ENCODE measurements at regions not wholly inside any gene's neighbourhood (a gene's known extent, or its start where the extent isn't known, plus 50 kb on each side); places are given as distances from the start of the nearest gene placed in this dataset.

DNA sequence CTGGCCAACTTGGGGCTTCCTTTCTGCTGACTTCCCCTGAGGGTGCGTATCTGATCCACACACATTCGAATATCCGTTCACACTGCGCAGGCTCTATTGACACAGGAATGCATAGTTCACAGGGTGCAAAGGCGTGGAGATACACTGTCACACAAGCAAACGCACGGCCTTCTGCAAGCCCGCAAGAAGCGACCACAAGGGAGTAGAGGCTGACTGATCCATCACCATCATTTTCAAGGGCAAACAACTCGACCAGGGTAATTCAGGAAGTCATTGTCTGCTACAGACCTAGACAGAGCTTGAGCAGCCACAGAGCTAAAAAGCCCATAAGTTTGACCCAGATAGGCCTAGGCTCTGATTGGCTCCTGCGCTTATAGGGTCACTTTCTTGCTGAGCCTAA lies 392.3 kb downstream of the MN1 start:
- DNase-seq, result no peak

DNA sequence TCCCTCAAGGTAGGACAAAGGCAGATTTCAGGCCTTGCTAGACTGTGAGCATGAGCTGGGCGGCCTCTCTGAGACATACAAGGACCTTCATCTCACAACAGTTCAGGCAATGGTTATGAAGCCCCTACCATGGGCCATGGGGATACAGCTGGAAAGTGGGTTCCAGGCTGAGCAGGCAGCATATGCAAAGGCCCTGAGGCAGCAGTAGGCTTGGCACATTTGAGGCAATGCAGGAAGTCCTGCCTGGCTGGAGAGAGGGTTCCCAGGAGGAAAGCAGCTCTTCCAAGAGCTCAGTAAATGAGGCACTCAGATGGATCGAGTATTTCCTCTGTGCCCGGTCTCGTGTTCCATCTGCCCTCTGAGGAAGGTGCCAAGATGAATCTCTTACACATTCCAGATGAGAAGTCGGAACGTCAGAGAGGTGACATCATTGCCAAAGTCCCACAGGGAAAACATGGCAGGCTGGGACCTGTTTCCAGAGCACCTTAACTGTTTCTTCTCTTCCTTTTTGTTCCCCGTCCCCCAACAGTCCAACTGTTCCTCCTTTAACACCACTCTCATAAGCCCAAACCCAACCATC lies 388.6 kb downstream of the MN1 start:
- DNase-seq, result no peak

DNA sequence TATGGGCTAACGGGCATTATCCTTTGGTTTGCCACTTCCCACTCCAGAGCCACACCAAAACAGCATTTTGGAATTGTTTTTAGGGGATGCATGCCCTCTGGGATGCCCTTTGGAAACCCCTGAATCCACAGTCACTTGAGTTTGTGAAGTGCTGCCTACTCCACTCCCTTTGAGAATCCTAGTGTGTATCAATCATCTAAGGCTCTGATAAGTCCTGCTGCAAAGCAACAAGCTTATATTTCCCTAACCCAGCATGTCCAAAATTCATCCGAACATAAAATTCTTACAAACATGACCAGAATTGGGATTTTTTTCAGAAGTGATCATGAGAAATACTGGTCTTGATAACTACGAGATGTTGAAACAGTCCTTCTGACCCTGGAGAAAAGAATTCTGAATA lies 387.9 kb downstream of the MN1 start:
- no peak for DNase-seq

DNA sequence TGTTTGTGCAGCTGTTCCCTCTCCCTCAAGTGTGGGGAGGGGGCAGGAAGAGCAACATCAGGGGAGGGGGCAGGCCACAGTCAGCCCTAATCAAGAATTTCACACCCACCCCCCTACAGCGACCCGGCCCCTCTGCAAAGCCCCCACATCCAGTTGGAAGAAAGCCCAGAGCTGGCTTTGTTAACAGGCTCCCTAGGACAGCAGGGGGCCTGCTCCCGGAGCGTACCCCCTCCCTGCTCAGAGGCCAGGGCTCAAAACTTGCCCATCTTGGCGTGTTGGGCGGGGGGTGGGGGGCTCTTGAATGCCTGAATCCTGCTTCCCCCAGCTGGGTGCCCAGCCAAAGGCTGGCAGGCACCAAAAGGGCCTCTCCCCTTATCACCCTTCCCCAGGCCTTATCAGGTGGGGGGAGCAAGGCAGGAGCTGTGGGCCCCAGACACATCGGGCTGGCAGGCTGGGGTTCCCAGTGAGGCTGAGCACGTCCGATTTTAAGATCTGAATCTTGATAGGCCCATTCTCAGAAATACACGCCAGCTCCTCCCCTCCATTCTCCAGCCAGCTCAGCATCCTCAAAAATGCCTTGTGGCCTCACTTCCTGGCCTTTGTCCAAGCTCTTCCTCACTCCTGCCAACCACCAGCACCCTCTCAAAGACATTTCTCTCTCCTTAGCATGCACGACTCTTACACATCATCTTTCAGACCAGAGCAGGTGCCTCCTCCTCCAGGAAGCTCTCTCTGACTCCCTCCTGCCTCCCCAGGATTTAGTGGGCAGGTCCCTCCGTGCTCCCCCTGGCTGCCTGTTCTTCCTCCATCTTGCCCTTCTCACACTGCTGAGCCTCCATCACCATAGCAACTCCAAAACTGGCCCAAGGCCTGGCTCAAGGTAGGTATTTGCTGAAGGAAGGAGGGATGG lies 384.8 kb downstream of the MN1 start:
- no peak for DNase-seq

DNA sequence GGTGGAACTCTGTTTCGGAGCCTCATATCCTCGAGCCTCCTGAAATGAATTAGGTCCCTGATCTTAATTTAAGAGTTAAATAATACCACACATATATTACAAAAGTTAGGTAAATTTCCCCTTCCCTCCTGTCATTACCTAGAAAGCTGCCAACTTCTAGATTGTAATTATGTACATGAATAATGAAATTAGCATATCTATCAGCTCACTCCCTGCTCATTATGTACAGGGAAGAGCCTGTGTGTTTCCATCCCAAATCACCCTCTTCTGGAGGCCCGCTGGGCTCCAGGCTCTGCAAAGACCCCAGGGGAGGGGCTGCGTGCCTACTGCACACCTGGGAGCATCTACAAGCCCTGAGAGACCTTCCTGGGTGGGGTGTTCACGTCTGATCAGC lies 384.1 kb downstream of the MN1 start:
- no peak for DNase-seq

DNA sequence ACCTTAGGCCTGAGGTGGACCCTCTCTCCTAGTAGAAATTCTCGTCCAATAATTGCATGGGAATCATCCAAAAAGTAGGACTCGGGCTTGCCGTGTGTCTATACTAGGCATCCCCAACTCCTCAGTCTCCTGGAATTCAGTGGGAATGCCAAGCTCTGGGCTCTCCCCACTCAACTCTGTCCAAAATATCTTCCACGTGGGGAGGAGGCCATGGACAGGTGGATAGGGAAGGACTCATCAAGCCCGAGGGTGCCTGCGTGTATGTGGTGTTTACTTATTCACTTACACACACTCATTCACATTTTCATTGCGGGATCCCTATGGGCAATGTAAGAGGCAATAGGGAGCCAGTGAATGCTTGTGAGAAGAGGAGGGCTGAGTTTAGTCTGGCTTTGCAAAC lies 383.3 kb downstream of the MN1 start:
- DNase-seq, result no peak

DNA sequence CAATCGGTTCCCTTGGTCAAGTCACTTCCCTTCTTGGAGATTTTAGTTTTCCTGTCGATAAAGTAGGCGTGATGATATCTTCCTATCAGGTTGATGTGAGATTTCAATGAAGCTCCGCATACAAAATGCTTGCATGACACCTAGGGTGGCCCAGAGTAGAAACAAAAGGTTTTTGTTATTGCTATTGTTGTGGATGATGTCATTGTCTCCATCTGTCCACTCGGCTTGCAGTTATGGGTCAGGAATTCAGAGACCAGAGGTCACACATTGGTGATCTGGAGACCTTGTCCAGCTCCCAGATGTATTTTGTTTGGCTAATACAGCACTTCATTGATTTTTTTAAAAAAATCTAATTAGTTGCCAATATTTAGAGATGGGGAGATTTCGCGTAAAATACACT lies 382.1 kb downstream of the MN1 start:
- DNase-seq, result no peak

DNA sequence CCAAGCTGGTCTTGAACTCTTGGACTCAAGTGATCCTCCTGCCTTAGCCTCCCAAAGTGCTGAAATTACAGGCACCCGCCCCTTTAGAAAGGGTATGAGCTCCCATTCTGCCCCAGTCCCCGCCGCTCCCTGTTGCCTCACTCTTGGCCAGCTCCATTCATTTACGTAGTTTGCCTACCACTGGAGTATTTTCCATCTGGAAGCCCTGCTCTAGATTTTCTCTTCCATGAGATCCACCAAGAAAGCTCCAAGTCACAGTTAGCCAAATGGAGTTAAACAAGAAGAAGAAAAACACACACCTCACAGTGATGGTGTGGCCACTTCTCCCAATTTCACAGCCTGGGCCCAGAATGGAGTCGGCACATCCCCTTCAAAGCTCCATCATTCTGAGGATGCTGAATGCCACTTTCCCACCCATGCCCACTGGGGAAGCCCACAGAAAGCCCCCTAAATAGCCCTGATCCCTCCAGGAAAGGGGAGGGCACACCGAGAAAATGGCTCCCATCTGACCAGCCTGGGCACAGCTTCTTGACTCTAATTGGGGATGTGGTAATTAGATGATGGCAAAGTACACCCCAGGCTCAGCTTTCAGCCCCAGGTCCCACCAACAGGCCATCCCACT lies 381.2 kb downstream of the MN1 start:
- no peak for DNase-seq

DNA sequence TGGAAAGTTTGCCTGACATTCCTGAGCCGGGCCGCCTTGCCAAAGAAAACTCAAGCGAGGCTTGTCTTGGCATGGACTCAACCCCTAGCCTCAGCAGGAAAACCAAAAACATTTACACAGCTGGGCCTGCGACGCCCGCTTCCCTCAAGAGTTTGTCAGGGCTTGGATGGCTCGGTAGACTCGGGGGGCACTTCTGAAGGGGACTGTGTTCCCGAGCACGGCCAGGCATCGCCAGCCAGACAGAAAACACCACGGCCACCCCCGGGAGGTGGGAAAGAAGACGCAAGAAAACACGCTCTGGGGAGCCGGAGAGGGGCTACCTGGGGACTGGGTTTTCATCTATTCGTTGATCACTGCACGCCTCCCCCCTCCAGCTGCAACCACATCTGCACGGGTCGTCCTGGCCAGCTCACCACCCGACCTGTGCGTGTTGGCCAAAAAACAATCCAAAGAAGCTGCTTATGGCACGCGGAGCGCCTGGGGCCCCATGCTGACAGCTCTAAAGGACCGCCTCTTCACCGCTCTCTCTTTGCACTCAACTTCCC lies 380.7 kb downstream of the MN1 start:
- DNase-seq, result no peak

DNA sequence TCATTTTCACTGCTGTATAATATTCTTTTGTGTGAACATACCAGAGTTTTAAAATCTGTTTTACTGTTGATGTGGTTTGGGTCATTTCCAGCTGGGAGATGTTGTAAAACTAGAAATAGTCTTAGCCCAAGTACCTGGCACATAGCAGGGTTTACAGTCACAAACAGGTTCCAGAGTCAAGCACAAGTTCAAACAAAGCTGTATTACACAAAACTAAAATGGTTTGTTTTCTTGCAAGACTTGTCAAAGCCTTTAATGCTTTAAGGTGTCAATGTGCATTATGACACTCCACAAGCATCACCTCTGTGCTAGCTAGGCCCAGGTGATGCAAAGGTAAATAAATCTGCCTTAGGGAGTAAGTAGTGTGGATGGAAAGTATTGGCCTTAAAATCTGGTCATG lies 379.1 kb downstream of the MN1 start:
- DNase-seq, result no peak

DNA sequence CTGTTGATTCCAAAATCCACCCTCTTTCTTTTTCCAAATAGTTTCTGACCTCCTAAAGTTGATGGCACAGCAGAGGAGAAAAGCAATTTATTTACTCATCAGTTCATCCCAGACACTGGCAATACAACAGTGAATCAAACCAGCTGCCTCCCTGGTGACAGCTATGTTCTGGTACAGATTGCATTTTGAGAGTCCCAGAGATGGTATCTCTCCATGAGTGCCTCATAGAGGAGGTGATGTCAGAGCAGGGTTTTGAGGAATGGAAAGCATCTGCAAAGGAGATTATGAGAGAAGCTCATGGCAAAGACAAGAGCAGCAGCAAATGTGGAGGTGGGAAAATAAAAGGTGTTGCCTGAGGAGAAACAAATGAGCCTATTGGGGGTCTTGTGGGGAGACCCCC lies 377.2 kb downstream of the MN1 start:
- DNase-seq, result no peak

DNA sequence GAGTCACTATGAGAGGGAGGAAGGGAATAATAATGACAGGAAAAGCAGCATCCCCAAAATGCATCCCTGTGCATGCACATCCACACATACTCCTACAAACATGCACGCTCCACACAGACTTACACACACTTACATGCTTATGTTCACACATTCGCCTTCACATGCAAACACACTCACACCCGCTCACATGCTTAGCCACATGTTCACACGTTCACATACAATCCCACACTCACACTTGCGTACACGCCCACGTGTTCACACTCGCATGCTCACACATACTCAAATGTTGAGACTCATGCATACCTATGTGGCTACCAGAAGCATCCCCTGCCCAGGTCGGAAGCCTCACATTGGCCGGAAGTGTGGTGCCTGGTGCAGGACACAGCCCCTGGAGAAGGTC lies 372.1 kb downstream of the MN1 start:
- DNase-seq, result no peak

DNA sequence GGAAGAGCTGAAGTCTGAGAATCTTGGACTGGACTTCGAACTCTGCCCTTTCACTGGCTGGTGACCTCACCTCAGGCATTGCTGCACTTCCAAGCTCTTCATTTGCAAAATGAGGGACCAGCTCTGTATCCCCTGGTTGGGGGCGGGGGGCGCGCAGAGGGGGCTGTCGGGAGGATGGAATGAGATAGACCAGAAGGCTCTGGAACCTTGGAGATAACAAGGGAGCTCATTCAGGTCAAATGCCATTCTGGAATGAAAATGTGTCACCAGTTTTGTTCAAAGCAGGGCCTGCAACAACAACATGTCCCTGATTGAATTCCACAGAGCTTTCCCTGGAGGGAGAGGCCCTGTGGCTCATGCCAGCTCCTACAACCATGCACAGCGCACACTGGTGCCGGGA lies 370.5 kb downstream of the MN1 start:
- no peak for DNase-seq

DNA sequence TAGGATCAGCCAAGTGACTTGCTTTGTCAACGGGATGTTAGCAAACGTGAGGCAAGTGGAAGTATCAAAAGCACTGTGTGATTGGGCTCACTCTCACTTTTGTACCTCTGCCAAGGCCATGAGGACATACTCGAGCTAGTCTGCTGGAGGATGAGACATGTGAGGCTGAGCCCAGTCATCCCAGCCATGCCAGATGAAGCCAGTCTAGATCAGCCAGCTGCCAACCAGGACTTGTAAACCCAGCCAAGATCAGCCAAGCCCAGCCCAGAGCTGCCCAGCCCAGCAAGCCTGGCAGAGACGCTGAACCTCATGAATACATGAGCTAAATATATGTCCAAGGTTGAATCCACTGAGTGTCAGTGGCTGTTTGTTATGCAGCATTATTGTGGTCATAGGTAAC lies 369.7 kb downstream of the MN1 start:
- no peak for DNase-seq

DNA sequence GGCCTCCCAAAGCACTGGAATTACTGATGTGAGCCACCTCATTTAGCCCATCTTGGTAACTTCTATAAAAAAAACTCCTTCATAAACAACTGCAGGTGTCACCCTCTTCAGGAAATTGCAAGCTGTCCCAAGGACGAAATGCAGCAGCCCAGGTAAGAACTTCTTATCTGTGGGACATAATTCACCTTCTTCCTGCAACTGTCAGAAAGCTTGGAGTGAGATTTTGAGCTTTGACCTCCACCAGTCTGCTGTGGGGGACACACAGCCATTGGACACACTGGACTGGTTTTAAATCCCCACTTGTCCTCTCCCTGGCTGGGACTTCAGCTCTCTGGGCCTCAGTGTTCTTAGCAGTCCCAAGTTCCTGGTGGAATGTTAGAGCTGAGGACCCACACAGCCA lies 368.5 kb downstream of the MN1 start:
- DNase-seq, result no peak

DNA sequence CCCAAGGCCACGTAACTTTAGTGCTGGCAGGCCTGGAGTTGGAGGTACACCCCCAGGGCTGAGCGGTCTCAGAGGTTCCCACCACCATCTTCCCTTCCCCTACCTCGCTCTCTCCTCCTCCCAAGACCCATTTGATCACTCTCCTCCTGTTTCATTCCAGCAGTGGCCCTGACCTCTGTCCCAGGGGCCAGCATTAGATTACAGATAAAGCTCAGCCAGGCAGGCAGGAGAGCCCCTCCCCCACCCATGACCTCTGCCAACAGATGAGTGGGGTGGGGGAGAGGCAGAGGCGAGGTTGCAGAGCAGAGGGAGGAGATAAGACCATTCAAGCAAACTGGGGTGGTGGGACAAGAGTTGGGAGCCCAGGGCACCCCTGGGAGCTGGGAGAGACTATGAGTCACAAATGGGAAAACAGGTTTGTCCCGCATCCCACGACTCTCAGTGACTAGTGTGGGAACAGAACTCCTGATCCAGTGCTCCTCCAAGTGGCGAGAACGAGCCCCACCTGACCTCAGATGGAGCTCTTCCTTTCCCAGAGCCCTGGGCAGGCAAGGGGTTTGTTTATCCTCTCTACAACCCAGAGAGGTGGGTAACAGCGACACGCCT lies 367.9 kb downstream of the MN1 start:
- no peak for DNase-seq

DNA sequence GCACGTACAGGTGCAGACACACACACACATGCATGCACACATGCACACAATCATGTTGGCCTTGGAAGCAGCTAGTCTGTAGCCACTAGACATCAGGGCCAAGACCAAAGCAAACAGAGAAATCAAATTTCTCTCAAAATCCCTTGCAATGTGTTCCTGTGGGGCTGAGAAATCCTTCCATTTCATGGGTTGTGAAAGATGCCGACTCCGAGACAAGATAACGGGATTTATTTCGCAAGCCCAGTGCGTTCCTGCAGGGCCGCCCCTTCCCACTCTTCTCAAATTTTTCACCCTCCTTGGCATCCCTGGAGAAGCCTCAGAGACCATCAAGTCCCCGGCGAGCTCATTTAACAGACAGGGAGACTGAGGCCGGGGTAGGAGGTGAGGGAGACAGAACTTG lies 366.7 kb downstream of the MN1 start:
- DNase-seq, result no peak

DNA sequence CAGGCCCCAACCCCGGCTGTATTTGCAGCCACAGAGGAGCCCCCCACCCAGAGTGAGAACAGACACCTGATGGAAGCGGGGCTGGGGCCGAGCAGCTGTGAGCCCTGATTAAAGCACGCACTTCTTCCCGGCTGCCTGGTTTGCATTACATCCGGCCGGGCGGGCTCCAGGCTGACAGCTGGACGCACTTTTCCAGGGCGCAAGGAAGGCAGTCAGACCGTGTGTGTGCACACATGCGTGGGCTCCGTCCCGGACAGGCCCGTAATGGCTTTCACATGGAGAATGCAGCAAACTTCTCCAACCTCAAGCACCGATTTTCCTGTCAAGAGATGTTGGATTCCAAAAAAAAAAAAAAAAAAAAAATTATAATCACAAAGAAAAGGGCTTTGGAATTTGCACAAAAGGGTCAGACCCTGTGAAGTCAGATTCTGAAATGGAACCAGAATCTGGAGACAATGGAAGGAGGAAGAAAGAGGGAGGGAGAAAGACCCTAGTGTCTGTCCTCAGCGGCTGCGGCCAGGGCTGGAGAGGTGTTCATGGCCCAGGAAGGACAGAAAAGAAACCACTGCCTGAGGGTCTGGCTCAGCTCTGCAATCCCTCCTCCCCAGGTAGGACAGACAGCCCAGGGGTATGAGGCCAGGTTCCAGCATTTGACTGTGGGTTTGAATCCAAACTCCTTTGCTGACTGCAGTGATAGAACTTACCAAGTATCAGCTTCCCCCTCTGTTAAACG lies 365.5 kb downstream of the MN1 start:
- DNase-seq, result no peak

DNA sequence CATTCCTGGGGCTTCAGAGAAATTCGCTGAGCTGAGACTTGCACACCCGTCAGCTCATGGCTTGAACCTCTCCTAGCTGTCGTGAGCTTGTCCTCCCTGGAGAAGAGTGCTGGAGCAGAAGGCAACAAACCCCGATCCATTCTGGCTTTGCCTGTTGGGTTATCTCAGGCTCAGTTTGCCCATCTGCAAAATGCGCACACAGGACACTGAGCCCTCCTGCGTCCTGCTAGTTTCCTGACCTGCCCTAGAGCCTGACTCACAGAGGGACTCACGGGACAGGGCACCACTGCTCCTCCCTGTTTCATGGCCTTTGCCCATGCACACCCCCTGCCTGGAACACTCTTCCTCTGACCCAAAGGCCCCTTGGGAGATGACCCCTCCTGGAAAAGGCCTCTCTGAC lies 365.0 kb downstream of the MN1 start:
- DNase-seq, result no peak

DNA sequence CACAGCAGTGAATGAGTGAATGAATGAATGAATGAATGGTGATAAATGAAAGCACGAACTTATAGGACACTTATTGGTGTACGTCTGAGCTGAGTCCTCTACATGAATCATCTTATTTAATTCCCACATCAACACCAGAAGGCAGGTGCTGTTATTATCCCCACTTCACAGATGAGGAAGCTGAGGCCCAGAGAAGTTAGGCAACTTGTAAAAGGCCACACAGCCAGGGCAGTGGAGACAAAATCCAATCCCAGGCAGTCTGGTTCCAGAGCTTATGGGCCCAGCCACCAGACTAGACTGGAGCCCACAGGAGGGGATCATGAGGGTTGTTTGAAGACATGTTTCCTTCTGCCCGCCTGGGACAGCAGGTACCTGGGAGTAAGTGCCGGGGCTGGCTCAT lies 364.0 kb downstream of the MN1 start:
- no peak for DNase-seq

DNA sequence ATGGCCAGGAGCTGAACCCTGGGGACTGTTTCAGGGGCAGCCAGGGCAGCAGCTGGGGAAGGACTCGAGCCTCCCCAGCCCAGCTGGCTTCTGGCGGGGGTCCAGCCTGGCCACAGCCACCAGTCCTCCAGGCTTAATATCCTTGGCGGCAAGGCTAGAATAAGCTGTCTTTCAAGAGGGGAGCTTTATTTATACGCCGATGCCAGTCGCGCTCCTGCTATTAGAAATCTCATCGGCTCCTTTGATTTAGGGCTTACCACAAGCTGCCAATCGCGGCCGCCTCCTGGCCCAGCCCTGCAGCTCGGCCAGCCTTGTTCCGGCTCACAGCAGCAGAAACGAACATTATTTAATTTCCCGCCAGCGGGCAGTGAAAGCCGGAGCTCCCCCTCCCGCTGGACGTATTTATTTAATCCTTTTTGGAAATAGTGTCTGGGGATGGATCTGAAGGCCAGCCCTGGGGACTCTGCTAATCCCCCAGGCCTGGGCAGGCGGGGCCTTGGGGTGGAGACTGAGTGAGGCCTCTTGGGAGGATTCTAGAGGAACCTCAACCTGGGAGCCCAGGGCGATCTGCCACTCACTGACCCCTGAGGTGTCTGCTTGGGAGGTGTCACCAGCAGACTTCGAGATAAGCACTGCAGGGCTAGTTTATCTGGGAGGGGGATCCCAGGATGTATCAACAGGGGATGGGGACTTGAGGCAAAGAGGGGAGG lies 363.1 kb downstream of the MN1 start:
- DNase-seq, result no peak

DNA sequence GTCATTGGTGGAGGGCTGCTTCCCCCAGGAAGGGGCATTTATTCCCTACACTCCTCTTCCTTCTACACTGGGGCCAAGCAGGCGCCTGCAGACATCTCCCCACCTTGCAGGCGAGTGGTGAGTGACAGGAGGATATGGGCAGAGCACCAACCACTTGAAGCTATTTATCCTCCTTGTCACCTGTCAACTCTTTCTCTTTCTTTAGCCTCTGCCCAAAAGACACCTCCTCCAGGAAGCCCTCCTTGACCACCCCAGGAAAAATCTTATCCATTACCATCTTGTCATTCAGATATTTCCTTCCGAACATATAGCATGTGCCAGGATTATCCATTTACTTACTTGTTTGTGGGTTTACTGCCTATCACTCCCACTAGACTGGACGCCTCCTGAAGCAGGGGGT lies 362.4 kb downstream of the MN1 start:
- DNase-seq, result no peak

Measured in NCI-H1694 treated with DMSO at 0.1 percent for 48 hours (cell line).